Esophagus squamous epithelium (tissue), 5 donors: ENCODE measurements at regions not wholly inside any gene's neighbourhood (a gene's known extent, or its start where the extent isn't known, plus 50 kb on each side); places are given as distances from the start of the nearest gene placed in this dataset.

Source experiments
- DNase-seq: peaks from one replicate; lab custom pipeline; 2025; lab: John Stamatoyannopoulos, UW
- H3K27ac ChIP-seq, 4 donors: fragments of 200-600 bp; sonication (generic); one replicate each; pipeline ENCODE4 v1.5.1; 2016 to 2019; ENCODE audit warnings: mild to moderate bottlenecking in 1 of 4
- H3K27me3 ChIP-seq, 4 donors: fragments of 200-600 bp; sonication (generic); 1 replicate in 3 of 4; 2 replicates in 1 of 4; pipeline versions ENCODE4 v1.5.1 to v1.6.0; 2017 to 2021; ENCODE audit warnings: antibody characterized with exemption in 1 of 4
- H3K36me3 ChIP-seq, 3 donors: fragments of 200-600 bp; sonication (generic); one replicate each; pipeline ENCODE4 v1.5.1; 2016 to 2019
- H3K4me1 ChIP-seq, 3 donors: fragments of 200-600 bp; sonication (generic); one replicate each; pipeline ENCODE4 v1.5.1; 2017 to 2019
- H3K4me3 ChIP-seq, 4 donors: fragments of 200-600 bp; sonication (generic); 1 replicate in 3 of 4; 2 replicates in 1 of 4; pipeline ENCODE4 v1.5.1; 2016 to 2019; ENCODE audit warnings: mild to moderate bottlenecking in 2 of 4, moderate library complexity in 1 of 4
- H3K9me3 ChIP-seq, 3 donors: fragments of 200-600 bp; sonication (generic); one replicate each; pipeline ENCODE4 v1.5.1; 2016 to 2019
- POLR2A ChIP-seq, 4 donors: fragments of 450-650 bp; IDR thresholded peaks; one replicate each; pipeline ENCODE4 v1.6.1; 2017; ENCODE audit warnings: antibody characterized with exemption in 4 of 4, mild to moderate bottlenecking in 4 of 4, moderate library complexity in 3 of 4
- WGBS, 2 donors: methylation state at CpG; one replicate each; pipeline ENCODE4 v1.1.5; 2018; 5-methylcytosine and 5-hydroxymethylcytosine counted together
- intact Hi-C: fragments of 100-400 bp; cut with DNase I; formaldehyde crosslinking; loops from one replicate; pipeline ENCODE4 v1.15.0; 2022
- TF ChIP-seq, protein P1 (sequence below), 6 experiments: fragments of 450-650 bp in 4 of 6; fragments of 200-600 bp in 2 of 6; sonication (generic) in 2 of 6; IDR thresholded peaks; one replicate each; pipeline ENCODE4 v1.5.1; 2016 to 2019; ENCODE audit warnings: antibody characterized with exemption in 6 of 6, mild to moderate bottlenecking in 4 of 6, moderate library complexity in 4 of 6
- donor health status: DM: yes; HTN: yes; CAD: no.

DNA sequence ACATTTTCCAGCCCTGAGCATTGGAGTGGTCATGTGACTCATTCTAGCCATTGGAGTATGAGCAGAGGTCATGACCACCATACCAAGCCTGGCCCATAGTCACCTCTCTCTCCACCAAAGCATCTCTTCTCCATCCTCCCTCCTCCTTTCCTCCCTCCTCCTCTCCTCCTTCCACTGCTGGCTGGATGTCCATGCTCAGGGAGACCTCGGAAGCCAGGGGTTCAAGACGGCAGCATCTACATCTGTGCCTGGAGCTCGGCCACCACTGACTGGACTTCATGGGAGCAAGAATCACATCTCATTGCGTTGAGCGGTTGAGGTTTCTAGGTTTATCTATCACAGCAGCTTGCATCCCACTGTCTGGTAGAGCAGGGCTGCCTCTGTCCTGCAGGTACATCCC is 252.4 kb downstream of the NDUFA10 start:
- Histone ChIP-seq H3K27me3 (peaks cover 0 to 60% (median 0%) of the 10 kb centered on the region in 4 donors), H3K4me1 (no peaks in the 10 kb centered on the region), H3K4me3 (no peak overlapping the region), H3K36me3 (no peaks in the 10 kb centered on the region), H3K9me3 (peaks cover 0 to 17% (median 0%) of the 10 kb centered on the region in 3 donors), H3K27ac (no peak overlapping the region)
- DNase-seq = no peak
- intact Hi-C loops = no loop called here
- WGBS, 2 donors = 87 to 95% methylated on average over 3 to 5 of the region's 5 CpGs
- TF ChIP-seq, protein P1, sequence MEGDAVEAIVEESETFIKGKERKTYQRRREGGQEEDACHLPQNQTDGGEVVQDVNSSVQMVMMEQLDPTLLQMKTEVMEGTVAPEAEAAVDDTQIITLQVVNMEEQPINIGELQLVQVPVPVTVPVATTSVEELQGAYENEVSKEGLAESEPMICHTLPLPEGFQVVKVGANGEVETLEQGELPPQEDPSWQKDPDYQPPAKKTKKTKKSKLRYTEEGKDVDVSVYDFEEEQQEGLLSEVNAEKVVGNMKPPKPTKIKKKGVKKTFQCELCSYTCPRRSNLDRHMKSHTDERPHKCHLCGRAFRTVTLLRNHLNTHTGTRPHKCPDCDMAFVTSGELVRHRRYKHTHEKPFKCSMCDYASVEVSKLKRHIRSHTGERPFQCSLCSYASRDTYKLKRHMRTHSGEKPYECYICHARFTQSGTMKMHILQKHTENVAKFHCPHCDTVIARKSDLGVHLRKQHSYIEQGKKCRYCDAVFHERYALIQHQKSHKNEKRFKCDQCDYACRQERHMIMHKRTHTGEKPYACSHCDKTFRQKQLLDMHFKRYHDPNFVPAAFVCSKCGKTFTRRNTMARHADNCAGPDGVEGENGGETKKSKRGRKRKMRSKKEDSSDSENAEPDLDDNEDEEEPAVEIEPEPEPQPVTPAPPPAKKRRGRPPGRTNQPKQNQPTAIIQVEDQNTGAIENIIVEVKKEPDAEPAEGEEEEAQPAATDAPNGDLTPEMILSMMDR (IDR thresholded peaks at IDR 0.05) = no peak
- TF ChIP-seq POLR2A (IDR thresholded peaks at IDR 0.05) = no peak

DNA sequence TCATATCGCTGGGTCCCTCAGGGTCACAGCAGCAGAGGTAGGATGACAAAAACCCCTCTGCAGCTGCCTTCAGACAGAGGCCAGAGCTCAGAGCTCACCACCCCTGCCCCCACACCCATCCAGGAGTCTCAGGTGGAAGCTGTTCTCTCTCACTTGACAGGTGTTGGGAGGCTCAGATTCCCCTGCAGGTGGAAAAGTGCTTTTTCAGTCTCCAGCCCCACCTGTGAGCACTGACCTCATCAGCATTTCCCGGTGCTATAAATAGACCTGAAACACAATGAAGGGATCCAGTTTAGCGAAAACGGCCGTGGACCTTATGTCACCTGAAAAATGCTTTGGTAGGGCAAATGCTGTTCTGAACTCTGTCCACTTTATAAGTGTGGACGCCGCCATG is 254.9 kb downstream of the NDUFA10 start:
- WGBS, 2 donors = 66 to 78% methylated on average over 5 to 6 of the region's 7 CpGs
- Histone ChIP-seq H3K27me3 (peaks cover 0 to 35% (median 0%) of the 10 kb centered on the region in 4 donors), H3K36me3 (no peaks in the 10 kb centered on the region), H3K4me1 (no peaks in the 10 kb centered on the region), H3K4me3 (no peak overlapping the region), H3K27ac (peak overlapping the region in 2 of 4 donors; percentile 23 to 40), H3K9me3 (peaks cover 0 to 17% (median 0%) of the 10 kb centered on the region in 3 donors)
- intact Hi-C loops = no loop called here
- TF ChIP-seq, protein P1 (IDR thresholded peaks at IDR 0.05) = peak in 1 of 6 experiments; percentile 30
- no peak for TF ChIP-seq POLR2A (IDR thresholded peaks at IDR 0.05)
- no peak for DNase-seq

DNA sequence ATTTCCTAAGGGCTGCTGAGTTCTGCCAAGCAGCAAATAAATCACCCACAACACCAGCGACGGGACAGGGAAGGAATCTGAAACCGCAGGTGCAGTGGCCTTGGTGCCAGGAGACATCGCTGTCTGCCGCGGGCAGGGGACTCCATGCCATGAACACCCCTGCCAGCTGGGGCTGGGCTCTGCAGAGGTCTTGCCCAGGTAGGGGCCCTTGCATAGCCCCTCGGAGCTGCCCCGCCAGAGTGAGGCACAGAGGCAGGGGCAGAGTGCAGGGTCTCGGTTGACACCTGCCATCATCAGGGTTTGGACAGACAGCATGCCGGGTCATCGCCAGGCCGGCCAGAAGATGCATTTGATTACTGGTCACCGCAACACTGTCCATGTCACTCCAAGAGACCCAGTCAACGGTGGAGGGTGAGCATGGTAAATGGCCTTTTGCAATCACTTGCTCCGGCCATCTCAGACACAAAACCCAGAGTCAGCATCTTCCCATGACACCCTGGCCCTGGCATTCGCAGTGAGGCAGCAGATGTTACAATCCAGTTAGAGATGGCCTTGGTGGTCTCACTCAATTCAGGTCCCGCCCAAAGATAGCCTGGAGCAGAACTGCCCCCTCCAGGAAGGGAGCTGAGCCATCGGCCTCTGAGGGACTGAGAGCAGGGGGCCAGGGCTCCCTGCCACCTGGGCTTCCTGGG is 255.4 kb downstream of the NDUFA10 start:
- no peak for DNase-seq
- intact Hi-C loops = no loop called here
- Histone ChIP-seq H3K36me3 (no peaks in the 10 kb centered on the region), H3K4me1 (no peaks in the 10 kb centered on the region), H3K27me3 (peaks cover 0 to 30% (median 0%) of the 10 kb centered on the region in 4 donors), H3K27ac (no peak overlapping the region), H3K9me3 (peaks cover 0 to 17% (median 0%) of the 10 kb centered on the region in 3 donors), H3K4me3 (no peak overlapping the region)
- TF ChIP-seq, protein P1 (IDR thresholded peaks at IDR 0.05) = no peak
- no peak for TF ChIP-seq POLR2A (IDR thresholded peaks at IDR 0.05)
- 60 to 72% methylated on average over 2 to 14 of the region's 18 CpGs for WGBS, 2 donors

DNA sequence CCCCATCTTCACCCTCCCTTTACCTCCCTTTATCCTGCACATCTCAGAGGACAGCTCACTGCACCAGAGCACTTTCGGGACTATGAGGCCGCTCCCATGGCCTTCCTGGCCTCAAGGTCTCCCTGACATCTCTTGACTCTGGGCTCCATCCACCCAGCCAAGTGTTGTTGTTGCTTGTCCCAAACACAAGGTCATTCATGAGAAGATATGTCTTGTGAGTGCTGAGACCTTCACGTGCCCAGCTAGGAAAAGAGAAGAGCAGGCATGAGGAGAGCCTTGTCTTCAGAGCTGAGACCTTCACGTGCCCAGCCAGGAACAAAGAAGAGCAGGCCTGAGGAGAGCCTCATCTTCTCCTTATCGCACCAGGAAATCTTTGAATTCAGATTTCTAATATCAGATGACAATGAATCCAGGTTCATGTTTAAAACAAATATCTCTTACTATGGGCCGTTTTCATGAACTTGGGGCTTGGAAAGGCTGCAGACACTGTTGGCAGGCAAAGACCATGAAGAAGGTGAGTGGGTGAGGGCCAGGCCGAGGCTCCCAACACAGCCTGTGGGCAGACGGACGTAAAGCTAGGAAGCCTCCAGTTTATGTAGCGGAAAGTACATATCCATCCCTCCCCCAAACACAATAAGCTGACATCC is 256.1 kb downstream of the NDUFA10 start:
- TF ChIP-seq POLR2A (IDR thresholded peaks at IDR 0.05) = no peak
- TF ChIP-seq, protein P1 (IDR thresholded peaks at IDR 0.05) = no peak
- no peak overlapping the region for H3K27ac ChIP-seq
- H3K27me3 ChIP-seq = peaks cover 0 to 23% (median 0%) of the 10 kb centered on the region in 4 donors
- intact Hi-C loops = no loop called here
- H3K4me3 ChIP-seq = no peak overlapping the region
- no peak for DNase-seq
- 70 to 75% methylated on average over 8 to 9 of the region's 10 CpGs for WGBS, 2 donors
- no peaks in the 10 kb centered on the region for H3K36me3 ChIP-seq
- peaks cover 0 to 17% (median 0%) of the 10 kb centered on the region in 3 donors for H3K9me3 ChIP-seq
- H3K4me1 ChIP-seq = no peaks in the 10 kb centered on the region
